B cell (primary cell): ENCODE measurements at regions not wholly inside any gene's neighbourhood (a gene's known extent, or its start where the extent isn't known, plus 50 kb on each side); places are given as distances from the start of the nearest gene placed in this dataset.

ENCODE experiments used
- EZH2 ChIP-seq: IDR thresholded peaks from 2 replicates; pipeline ENCODE4 v1.6.1; 2012; ENCODE audit warnings: borderline replicate concordance, low read depth, mild to moderate bottlenecking, moderate library complexity, low read length; ENCODE audit not compliant: insufficient read depth, poor library complexity, severe bottlenecking
- TF ChIP-seq, protein P1 (sequence below): fragments of 200-600 bp; IDR thresholded peaks from one replicate; pipeline ENCODE4 v1.8.0; 2022; ENCODE audit warnings: antibody characterized with exemption, mild to moderate bottlenecking

GRCh38 chr5:128662997-128663396 is 125.0 kb upstream of the FBN2 start:
- TF ChIP-seq, protein P1, sequence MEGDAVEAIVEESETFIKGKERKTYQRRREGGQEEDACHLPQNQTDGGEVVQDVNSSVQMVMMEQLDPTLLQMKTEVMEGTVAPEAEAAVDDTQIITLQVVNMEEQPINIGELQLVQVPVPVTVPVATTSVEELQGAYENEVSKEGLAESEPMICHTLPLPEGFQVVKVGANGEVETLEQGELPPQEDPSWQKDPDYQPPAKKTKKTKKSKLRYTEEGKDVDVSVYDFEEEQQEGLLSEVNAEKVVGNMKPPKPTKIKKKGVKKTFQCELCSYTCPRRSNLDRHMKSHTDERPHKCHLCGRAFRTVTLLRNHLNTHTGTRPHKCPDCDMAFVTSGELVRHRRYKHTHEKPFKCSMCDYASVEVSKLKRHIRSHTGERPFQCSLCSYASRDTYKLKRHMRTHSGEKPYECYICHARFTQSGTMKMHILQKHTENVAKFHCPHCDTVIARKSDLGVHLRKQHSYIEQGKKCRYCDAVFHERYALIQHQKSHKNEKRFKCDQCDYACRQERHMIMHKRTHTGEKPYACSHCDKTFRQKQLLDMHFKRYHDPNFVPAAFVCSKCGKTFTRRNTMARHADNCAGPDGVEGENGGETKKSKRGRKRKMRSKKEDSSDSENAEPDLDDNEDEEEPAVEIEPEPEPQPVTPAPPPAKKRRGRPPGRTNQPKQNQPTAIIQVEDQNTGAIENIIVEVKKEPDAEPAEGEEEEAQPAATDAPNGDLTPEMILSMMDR: no peak
- no peak for TF ChIP-seq EZH2
